ENCODE measurements at regions not wholly inside any gene's neighbourhood (a gene's known extent, or its start where the extent isn't known, plus 50 kb on each side); places are given as distances from the start of the nearest gene placed in this dataset.

- no peak overlapping the region for H3K4me3 ChIP-seq
- no peaks in the 10 kb centered on the region for H3K36me3 ChIP-seq
- no peaks in the 10 kb centered on the region for H3K9me3 ChIP-seq
- H3K27ac ChIP-seq: no peak overlapping the region
- intact Hi-C loops (cut with DNase I; ENCODE audit: low total_unique reads): no loop called here
- DNase-seq (ENCODE audit: low spot score in 2 of 2): no peak
- no peak for TF ChIP-seq CTCF (IDR thresholded peaks at IDR 0.05)
- H3K27me3 ChIP-seq: no peaks in the 10 kb centered on the region
- H3K4me1 ChIP-seq: no peaks in the 10 kb centered on the region
Measured at GRCh38 chr20:12074111-12074655, 156.5 kb downstream of the BTBD3 start.

DNA sequence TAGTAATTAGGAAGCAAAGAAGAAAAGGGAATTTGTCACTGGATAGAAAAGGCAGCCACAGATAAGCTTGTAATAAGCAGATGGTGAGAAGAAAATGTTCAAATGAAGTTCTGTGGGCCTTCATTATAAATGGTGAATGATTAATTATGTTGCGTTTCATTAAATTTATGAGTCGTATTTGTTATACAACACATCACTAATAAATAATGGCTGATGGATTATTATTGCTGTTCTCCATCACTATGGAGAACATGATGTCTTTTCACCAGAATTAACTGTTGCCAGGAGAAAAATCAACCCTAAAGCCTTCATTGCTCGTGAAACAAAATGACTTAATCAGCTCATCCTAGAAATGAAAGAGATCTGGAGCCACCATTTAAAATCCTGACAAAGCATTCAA is 158.5 kb downstream of the BTBD3 start:
- Histone ChIP-seq H3K36me3 (no peaks in the 10 kb centered on the region), H3K27me3 (no peaks in the 10 kb centered on the region), H3K4me3 (no peak overlapping the region), H3K27ac (no peak overlapping the region), H3K9me3 (no peaks in the 10 kb centered on the region), H3K4me1 (no peaks in the 10 kb centered on the region)
- intact Hi-C loops (cut with DNase I; ENCODE audit: low total_unique reads): no loop called here
- TF ChIP-seq CTCF (IDR thresholded peaks at IDR 0.05): no peak
- no peak for TF ChIP-seq POLR2AphosphoS5 (IDR thresholded peaks at IDR 0.05)
- no peak for TF ChIP-seq POLR2A (IDR thresholded peaks at IDR 0.05)
- no peak for DNase-seq (ENCODE audit: low spot score in 2 of 2)

GRCh38 chr20:12077875-12078274 is 160.2 kb downstream of the BTBD3 start:
- no peaks in the 10 kb centered on the region for H3K36me3 ChIP-seq
- no peaks in the 10 kb centered on the region for H3K9me3 ChIP-seq
- H3K4me1 ChIP-seq: no peaks in the 10 kb centered on the region
- H3K4me3 ChIP-seq: no peak overlapping the region
- no peak for DNase-seq (ENCODE audit: low spot score in 2 of 2)
- TF ChIP-seq POLR2AphosphoS5 (IDR thresholded peaks at IDR 0.05) (no peak), POLR2A (IDR thresholded peaks at IDR 0.05) (no peak), CTCF (IDR thresholded peaks at IDR 0.05) (no peak)
- intact Hi-C loops (cut with DNase I; ENCODE audit: low total_unique reads): no loop called here
- no peaks in the 10 kb centered on the region for H3K27me3 ChIP-seq
- H3K27ac ChIP-seq: no peak overlapping the region

DNA sequence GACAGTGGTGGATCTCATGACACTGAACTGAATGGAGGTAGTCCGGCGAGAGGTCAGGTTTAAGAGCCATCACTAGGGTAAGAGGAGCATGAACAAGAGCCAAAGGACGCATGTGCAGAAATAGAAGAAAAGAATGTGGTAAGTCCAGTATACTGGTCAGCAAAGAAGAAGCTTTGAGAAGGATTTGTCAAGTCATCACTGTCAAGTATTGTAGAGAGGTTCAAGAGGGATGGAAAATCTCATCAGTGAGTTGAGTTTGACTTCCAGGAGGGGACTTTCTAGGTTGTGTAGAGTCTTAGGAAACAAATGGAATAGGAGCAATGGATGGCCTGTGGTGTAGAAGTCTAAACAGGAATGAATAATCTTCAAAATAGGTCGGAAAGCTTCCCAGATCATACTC is 161.8 kb downstream of the BTBD3 start:
- Histone ChIP-seq H3K27me3 (no peaks in the 10 kb centered on the region), H3K9me3 (no peaks in the 10 kb centered on the region), H3K4me3 (no peak overlapping the region), H3K27ac (no peak overlapping the region), H3K4me1 (no peaks in the 10 kb centered on the region), H3K36me3 (no peaks in the 10 kb centered on the region)
- TF ChIP-seq POLR2A (IDR thresholded peaks at IDR 0.05): no peak
- no peak for TF ChIP-seq POLR2AphosphoS5 (IDR thresholded peaks at IDR 0.05)
- no peak for TF ChIP-seq CTCF (IDR thresholded peaks at IDR 0.05)
- intact Hi-C loops (cut with DNase I; ENCODE audit: low total_unique reads): no loop called here
- DNase-seq (ENCODE audit: low spot score in 2 of 2): no peak

DNA sequence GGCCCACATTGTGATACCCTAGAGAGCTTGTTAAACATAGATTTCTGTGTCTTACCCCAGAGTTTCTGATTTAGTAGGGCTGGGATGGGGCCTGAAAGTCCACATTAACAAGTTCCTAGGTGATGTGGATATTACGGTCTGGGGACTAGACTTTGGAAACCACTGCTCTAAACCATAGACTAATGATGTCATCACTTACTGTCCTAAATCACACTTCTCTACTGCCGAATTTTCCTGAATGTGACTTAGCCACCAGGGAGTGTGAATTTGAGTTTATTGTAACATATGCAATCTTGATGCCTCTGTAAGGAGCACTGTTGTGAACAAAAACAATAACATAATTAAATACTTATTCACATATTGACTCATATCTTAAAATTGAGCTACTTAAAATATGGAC is 165.6 kb downstream of the BTBD3 start:
- no peak for DNase-seq (ENCODE audit: low spot score in 2 of 2)
- TF ChIP-seq POLR2AphosphoS5 (IDR thresholded peaks at IDR 0.05) (no peak), CTCF (IDR thresholded peaks at IDR 0.05) (no peak), POLR2A (IDR thresholded peaks at IDR 0.05) (no peak)
- Histone ChIP-seq H3K4me3 (no peak overlapping the region), H3K9me3 (no peaks in the 10 kb centered on the region), H3K27me3 (no peaks in the 10 kb centered on the region), H3K4me1 (no peaks in the 10 kb centered on the region), H3K27ac (no peak overlapping the region), H3K36me3 (no peaks in the 10 kb centered on the region)
- intact Hi-C loops (cut with DNase I; ENCODE audit: low total_unique reads): no loop called here
